A549 (cell line): ENCODE measurements at regions not wholly inside any gene's neighbourhood (a gene's known extent, or its start where the extent isn't known, plus 50 kb on each side); places are given as distances from the start of the nearest gene placed in this dataset.
A peak's percentile ranks its signal among the peaks of the same experiment; 100 is the strongest.

Experiments
- ATAC-seq, 2 experiments: fragments of 200-7000 bp in 1 of 2; fragments of >200 bp in 1 of 2; cut with Nextera tagmentation in 1 of 2; cut with Tn5 transposase in 1 of 2; 3 replicates each; pipeline versions ENCODE4 v1.8.0 to v1.9.1; 2018 to 2020; ENCODE audit warnings: mild to moderate bottlenecking in 1 of 2, moderate library complexity in 1 of 2
- CTCF ChIA-PET: fragments of 300-600 bp; sonication (Branson Sonifier 250); formaldehyde crosslinking; extraction: SDS; loops from one replicate; lab custom pipeline; 2021; ENCODE audit warnings: antibody characterized with exemption, inconsistent platforms; lab: Yijun Ruan, JAX
- POLR2A ChIA-PET: fragments of 350-600 bp; formaldehyde crosslinking; extraction: SDS; loops from one replicate; lab custom pipeline; 2021; ENCODE audit warnings: antibody characterized with exemption, inconsistent platforms; lab: Yijun Ruan, JAX
- DNase-seq, 2 experiments: peaks; one replicate each; pipeline versions ENCODE4 v3.0.0 to v3.0.0-alpha.2; 2011 to 2016; ENCODE audit warnings: low read depth in 1 of 2, low spot score in 1 of 2
- FAIRE-seq: peaks from 2 replicates; lab custom pipeline; 2011; peaks lifted over from hg19 to GRCh38; lab: Jason Lieb, UNC
- H3K27ac ChIP-seq, 2 experiments: fragments of >200 bp; sonication (Bioruptor Twin); formaldehyde crosslinking; 3 replicates each; pipeline ENCODE4 v1.5.1; 2016 to 2017
- H3K4me1 ChIP-seq: fragments of >200 bp; sonication (Bioruptor Twin); formaldehyde crosslinking; 3 replicates; pipeline ENCODE4 v1.6.1; 2016
- H3K4me2 ChIP-seq: fragments of >200 bp; sonication (Bioruptor Twin); formaldehyde crosslinking; 3 replicates; pipeline ENCODE4 v1.6.1; 2016
- H3K4me3 ChIP-seq: fragments of >200 bp; sonication (Bioruptor Twin); formaldehyde crosslinking; 3 replicates; pipeline ENCODE4 v1.5.1; 2016
- H3K9me3 ChIP-seq: fragments of >200 bp; sonication (Bioruptor Twin); formaldehyde crosslinking; 3 replicates; pipeline ENCODE4 v1.6.1; 2016
- ESRRA ChIP-seq: fragments of 150-350 bp; IDR thresholded peaks from 2 replicates; pipeline ENCODE4 v1.6.1; 2014; ENCODE audit warnings: mild to moderate bottlenecking, low read length, borderline replicate concordance
- FOSB ChIP-seq: fragments of 250-450 bp; sonication (Bioruptor Pico); IDR thresholded peaks from 2 replicates; pipeline ENCODE4 v1.5.0; 2020; ENCODE audit warnings: mild to moderate bottlenecking, moderate library complexity
- HDAC2 ChIP-seq: fragments of 200-600 bp; sonication (generic); IDR thresholded peaks from 2 replicates; pipeline ENCODE4 v1.6.1; 2016
- HMGXB4 ChIP-seq: fragments of 250-450 bp; sonication (Bioruptor Pico); IDR thresholded peaks from 2 replicates; pipeline ENCODE4 v1.5.0; 2021; ENCODE audit warnings: mild to moderate bottlenecking, moderate library complexity, borderline replicate concordance
- JUN ChIP-seq, 2 experiments: fragments of >200 bp; sonication (Bioruptor Twin); formaldehyde crosslinking; IDR thresholded peaks; 2 replicates in 1 of 2; 3 replicates in 1 of 2; pipeline ENCODE4 v1.6.1; 2016 to 2017
- MAFK ChIP-seq: fragments of 450-650 bp; IDR thresholded peaks from 2 replicates; pipeline ENCODE4 v1.6.1; 2014; ENCODE audit not compliant: partially characterized antibody
- NFE2L2 ChIP-seq: fragments of 150-350 bp; conservative IDR thresholded peaks from 2 replicates; pipeline ENCODE4 v1.6.1; 2014; ENCODE audit warnings: low read length
- NR3C1 ChIP-seq: fragments of >200 bp; sonication (Bioruptor Twin); formaldehyde crosslinking; IDR thresholded peaks from 3 replicates; pipeline ENCODE4 v1.6.1; 2017
- POLR2A ChIP-seq: IDR thresholded peaks from 2 replicates; pipeline ENCODE4 v1.6.1; 2012; ENCODE audit warnings: mild to moderate bottlenecking, low read length
- ZSCAN20 ChIP-seq: fragments of 250-450 bp; sonication (Bioruptor Pico); IDR thresholded peaks from 2 replicates; pipeline ENCODE4 v1.8.0; 2022; ENCODE audit warnings: mild to moderate bottlenecking, moderate library complexity
- WGBS: methylation state at CpG from one replicate; pipeline ENCODE4 v1.1.6; 2017; ENCODE audit errors: missing lambda C conversion rate; 5-methylcytosine and 5-hydroxymethylcytosine counted together

- CTCF ChIA-PET = interaction anchor here (0.8 to 1.1 kb wide), 2 partner anchors 11 to 27 kb away, joined by 3 to 4 read pairs; no protein-coding TSS in a partner anchor
- DNase-seq (no peak), ATAC-seq (no peak), FAIRE-seq (no peak)
- WGBS = 31% methylated on average over 1 of the region's 1 CpG
- Histone ChIP-seq H3K9me3 (no peaks in the 10 kb centered on the region), H3K4me2 (no peak overlapping the region), H3K4me3 (no peak overlapping the region), H3K4me1 (no peaks in the 10 kb centered on the region), H3K27ac (no peak overlapping the region)
- POLR2A ChIA-PET = no interaction called here
- TF ChIP-seq HDAC2 = no peak
These were observed 191.4 kb downstream of the MINAR1 start for GRCh38 chr15:79623488-79623887.

- ATAC-seq = no peak
- 59% methylated on average over 5 of the region's 5 CpGs for WGBS
- POLR2A ChIA-PET = no interaction called here
- Histone ChIP-seq H3K4me2 (no peak overlapping the region), H3K9me3 (peaks cover 5% of the 10 kb centered on the region; the same call in 1 of the 3 replicates), H3K4me1 (peaks cover 4% of the 10 kb centered on the region), H3K4me3 (no peak overlapping the region), H3K27ac (no peak overlapping the region)
- TF ChIP-seq ZSCAN20 (CRISPR knock-in tag) (no peak), HMGXB4 (CRISPR knock-in tag) (no peak), POLR2A (no peak), ESRRA (no peak), NFE2L2 (no peak)
- CTCF ChIA-PET = interaction anchor here (1.0 to 1.8 kb wide), 2 partner anchors 8 to 249 kb away, joined by 3 to 5 read pairs; no protein-coding TSS in a partner anchor
- FAIRE-seq = no peak
- DNase-seq = no peak
These were observed 197.6 kb downstream of the MINAR1 start for GRCh38 chr15:79629687-79630086.

DNA sequence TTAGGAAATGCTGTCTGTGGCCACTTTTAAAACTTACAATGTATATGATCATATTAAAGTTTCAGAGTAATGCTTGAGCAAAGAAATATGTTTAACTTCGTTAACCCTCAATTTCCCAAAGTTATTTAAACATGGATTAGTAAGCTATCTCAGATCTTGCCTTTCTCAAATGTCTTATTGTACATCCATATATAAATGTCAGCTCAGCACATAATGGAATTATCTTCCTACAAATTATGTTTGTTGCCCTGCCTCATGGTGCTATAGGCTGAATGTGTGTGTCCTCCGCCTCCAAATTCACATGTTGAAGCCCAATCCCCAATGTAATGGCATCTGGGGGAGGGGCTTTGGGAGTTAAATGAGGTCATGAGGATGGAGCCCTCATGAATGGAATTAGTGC lies 200.3 kb downstream of the MINAR1 start:
- H3K27ac ChIP-seq = no peak overlapping the region
- peaks cover 29% of the 10 kb centered on the region for H3K4me1 ChIP-seq
- H3K4me3 ChIP-seq = no peak overlapping the region
- POLR2A ChIA-PET = no interaction called here
- DNase-seq = no peak
- ATAC-seq = no peak
- peak; percentile 83 for TF ChIP-seq MAFK
- no peak for TF ChIP-seq FOSB (CRISPR knock-in tag)
- H3K9me3 ChIP-seq = peaks cover 5% of the 10 kb centered on the region; the same call in 1 of the 3 replicates
- no peak overlapping the region for H3K4me2 ChIP-seq
- CTCF ChIA-PET = interaction anchor here (0.6 kb wide), 1 partner anchor 9 kb away, joined by 4 read pairs; no protein-coding TSS in a partner anchor
- no peak for FAIRE-seq
- 68% methylated on average over 2 of the region's 2 CpGs for WGBS

DNA sequence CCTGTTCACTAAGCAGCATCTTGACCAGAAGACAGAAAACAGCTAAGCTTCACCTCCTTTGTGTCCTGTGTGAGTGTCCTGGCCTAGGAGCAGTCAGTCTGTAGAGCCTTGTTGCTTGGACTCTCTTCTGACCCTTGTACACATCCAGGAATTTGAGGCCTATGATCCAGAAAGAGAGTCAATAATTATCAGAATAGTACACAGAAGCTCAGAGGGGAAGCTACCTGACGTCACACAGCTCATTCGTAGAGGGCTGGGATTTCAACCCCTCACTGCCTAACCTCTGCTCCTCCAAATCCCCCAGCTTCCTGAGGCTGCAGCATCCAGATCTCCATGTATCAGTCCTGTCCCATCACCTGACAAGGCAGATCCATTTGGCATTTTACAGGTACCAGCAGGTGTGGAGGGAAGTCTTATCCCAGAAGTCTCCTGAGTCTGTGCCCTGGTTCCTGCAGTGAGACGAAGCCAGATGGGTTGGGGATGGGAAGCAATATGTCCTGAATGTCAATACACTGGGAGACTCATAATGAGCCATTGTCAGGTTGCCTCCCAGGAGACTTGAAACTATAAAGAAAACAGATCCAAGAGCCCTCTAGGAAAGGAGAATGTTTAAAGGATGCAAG lies 203.1 kb downstream of the MINAR1 start:
- Histone ChIP-seq H3K27ac (peak overlapping the region; percentile 53 to 78), H3K4me2 (peak overlapping the region; percentile 53), H3K9me3 (peaks cover 5% of the 10 kb centered on the region; the same call in 1 of the 3 replicates), H3K4me3 (no peak overlapping the region), H3K4me1 (peaks cover 44% of the 10 kb centered on the region)
- CTCF ChIA-PET = interaction anchor here (0.6 to 1.1 kb wide), 3 partner anchors 12 to 219 kb away, joined by 3 to 4 read pairs (median 3); no protein-coding TSS in a partner anchor
- no peak for TF ChIP-seq NR3C1
- no peak for TF ChIP-seq HMGXB4 (CRISPR knock-in tag)
- no peak for TF ChIP-seq JUN (IDR thresholded peaks at IDR 0.05)
- peak in 1 of 2 experiments; percentile 65 for DNase-seq
- peak; percentile 46 for FAIRE-seq
- POLR2A ChIA-PET = no interaction called here
- WGBS = 38% methylated on average over 3 of the region's 3 CpGs
- ATAC-seq = peak; percentile 8 to 73; a peak in 3 of 6 replicates
